Mesenchymal stem cell (in vitro differentiated cells and primary cell): ENCODE measurements at regions not wholly inside any gene's neighbourhood (a gene's known extent, or its start where the extent isn't known, plus 50 kb on each side); places are given as distances from the start of the nearest gene placed in this dataset.
A peak's percentile ranks its signal among the peaks of the same experiment; 100 is the strongest.

Experiments
- DNase-seq: peaks from one replicate; pipeline ENCODE4 v3.0.0-alpha.2; 2013
- H2AFZ ChIP-seq: one replicate; pipeline ENCODE4 v1.6.1; 2013; ENCODE audit warnings: low read depth, mild to moderate bottlenecking, control low read depth, inconsistent platforms, low read length, moderate library complexity
- H2AK5ac ChIP-seq: 2 replicates; pipeline ENCODE4 v1.6.1; 2013; ENCODE audit warnings: low read length, moderate library complexity, mild to moderate bottlenecking, inconsistent platforms; ENCODE audit not compliant: severe bottlenecking
- H2BK120ac ChIP-seq: one replicate; pipeline ENCODE4 v1.6.1; 2013; ENCODE audit warnings: low read depth, mild to moderate bottlenecking, inconsistent platforms, low read length, moderate library complexity
- H2BK12ac ChIP-seq, 2 experiments: one replicate each; pipeline ENCODE4 v1.6.1; 2013; ENCODE audit warnings: inconsistent platforms in 2 of 2, low read length in 2 of 2, mild to moderate bottlenecking in 2 of 2, moderate library complexity in 2 of 2, control low read depth in 1 of 2
- H2BK15ac ChIP-seq: one replicate; pipeline ENCODE4 v1.6.1; 2013; ENCODE audit warnings: mild to moderate bottlenecking, low read depth, inconsistent platforms; ENCODE audit not compliant: poor library complexity, severe bottlenecking
- H2BK5ac ChIP-seq: 2 replicates; pipeline ENCODE4 v1.6.1; 2013; ENCODE audit warnings: low read depth, mild to moderate bottlenecking, low read length, control low read depth, inconsistent platforms; ENCODE audit not compliant: poor library complexity, severe bottlenecking
- H3K14ac ChIP-seq, 2 experiments: one replicate each; pipeline ENCODE4 v1.6.1; 2013; ENCODE audit warnings: inconsistent platforms in 2 of 2, low read length in 2 of 2, control low read depth in 1 of 2, mild to moderate bottlenecking in 1 of 2, moderate library complexity in 1 of 2
- H3K18ac ChIP-seq, 2 experiments: one replicate each; pipeline ENCODE4 v1.6.1; 2013; ENCODE audit warnings: inconsistent platforms in 2 of 2, low read length in 2 of 2, control low read depth in 1 of 2, low read depth in 1 of 2, mild to moderate bottlenecking in 1 of 2
- H3K23ac ChIP-seq, 2 experiments: one replicate each; pipeline ENCODE4 v1.6.1; 2013; ENCODE audit warnings: inconsistent platforms in 2 of 2, low read length in 2 of 2, mild to moderate bottlenecking in 2 of 2, moderate library complexity in 2 of 2, control low read depth in 1 of 2
- H3K27ac ChIP-seq: 2 replicates; pipeline ENCODE4 v1.5.1; 2013; ENCODE audit warnings: mild to moderate bottlenecking, moderate library complexity, low read length, control low read depth, inconsistent platforms; ENCODE audit not compliant: poor library complexity, severe bottlenecking
- H3K27me3 ChIP-seq, 2 experiments: 2 replicates each; pipeline versions ENCODE4 v1.6.1 to v1.7.0; 2013; ENCODE audit warnings: low read length in 2 of 2, mild to moderate bottlenecking in 2 of 2, moderate library complexity in 2 of 2, control low read depth in 1 of 2, inconsistent platforms in 1 of 2; ENCODE audit not compliant: control insufficient read depth in 1 of 2, insufficient read depth in 1 of 2
- H3K36me3 ChIP-seq, 2 experiments: 2 replicates each; pipeline versions ENCODE4 v1.6.1 to v1.7.0; 2013; ENCODE audit warnings: low read length in 2 of 2, control low read depth in 1 of 2, inconsistent platforms in 1 of 2, low read depth in 1 of 2, mild to moderate bottlenecking in 1 of 2; ENCODE audit not compliant: insufficient read depth in 2 of 2, control insufficient read depth in 1 of 2
- H3K4ac ChIP-seq, 2 experiments: one replicate each; pipeline ENCODE4 v1.6.1; 2013; ENCODE audit warnings: inconsistent platforms in 2 of 2, low read length in 2 of 2, mild to moderate bottlenecking in 2 of 2, moderate library complexity in 2 of 2, control low read depth in 1 of 2, low read depth in 1 of 2
- H3K4me1 ChIP-seq: 2 replicates; pipeline ENCODE4 v1.6.1; 2013; ENCODE audit warnings: low read depth, low read length, control low read depth; ENCODE audit not compliant: control insufficient read depth, insufficient read depth
- H3K4me2 ChIP-seq: 2 replicates; pipeline ENCODE4 v1.6.1; 2013; ENCODE audit warnings: low read length, mild to moderate bottlenecking, inconsistent platforms; ENCODE audit not compliant: poor library complexity, severe bottlenecking
- H3K4me3 ChIP-seq, 2 experiments: 2 replicates each; pipeline versions ENCODE4 v1.5.1 to v1.7.0; 2013; ENCODE audit warnings: low read length in 2 of 2, mild to moderate bottlenecking in 2 of 2, control low read depth in 1 of 2, low read depth in 1 of 2; ENCODE audit not compliant: insufficient read depth in 1 of 2
- H3K79me1 ChIP-seq: replicated peaks from 2 replicates; pipeline ENCODE4 v1.6.1; 2013; ENCODE audit warnings: mild to moderate bottlenecking, control low read depth, low read length, inconsistent platforms; ENCODE audit not compliant: poor library complexity, severe bottlenecking
- H3K9ac ChIP-seq: 2 replicates; pipeline ENCODE4 v1.7.0; 2013; ENCODE audit warnings: mild to moderate bottlenecking, low read length, moderate library complexity
- H3K9me3 ChIP-seq: 2 replicates; pipeline ENCODE4 v1.7.0; 2013; ENCODE audit warnings: mild to moderate bottlenecking, low read length; ENCODE audit not compliant: control insufficient read depth
- H4K8ac ChIP-seq: one replicate; pipeline ENCODE4 v1.6.1; 2013; ENCODE audit warnings: inconsistent platforms, mild to moderate bottlenecking, low read length, moderate library complexity
- H4K91ac ChIP-seq: one replicate; pipeline ENCODE4 v1.6.1; 2013; ENCODE audit warnings: mild to moderate bottlenecking, low read length, inconsistent platforms
- WGBS: methylation state at CpG from one replicate; pipeline ENCODE4 v1.1.7; 2013; ENCODE audit warnings: mixed read lengths; 5-methylcytosine and 5-hydroxymethylcytosine counted together

DNA sequence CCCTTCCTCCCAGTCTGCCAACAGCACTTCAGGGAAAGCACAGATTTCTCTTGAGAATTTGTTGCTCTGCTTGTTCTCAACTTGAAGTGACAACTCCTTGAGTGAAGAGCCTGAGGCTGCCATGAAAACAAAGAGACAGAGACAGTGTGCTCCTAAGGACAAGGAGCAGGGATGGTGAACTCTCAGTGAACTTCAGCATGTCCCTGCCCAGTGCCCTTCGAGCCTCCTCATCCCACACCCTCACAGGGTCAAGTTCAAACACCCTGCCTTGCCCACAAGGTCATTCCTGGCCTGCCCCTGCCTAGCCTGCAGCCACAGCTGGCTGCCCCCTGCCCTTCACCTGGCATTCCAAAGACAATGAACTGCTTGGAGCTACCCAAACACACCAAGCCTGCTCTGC lies 343.5 kb upstream of the KLHL29 start:
- no peak overlapping the region for H3K18ac ChIP-seq
- no peaks in the 10 kb centered on the region for H3K79me1 ChIP-seq
- WGBS: 0% methylated on average over 1 of the region's 1 CpG
- no peaks in the 10 kb centered on the region for H3K36me3 ChIP-seq
- no peak overlapping the region for H2BK120ac ChIP-seq
- H3K27me3 ChIP-seq: no peaks in the 10 kb centered on the region
- no peak overlapping the region for H2AK5ac ChIP-seq
- DNase-seq: no peak
- no peak overlapping the region for H3K4ac ChIP-seq
- no peaks in the 10 kb centered on the region for H3K9me3 ChIP-seq
- no peaks in the 10 kb centered on the region for H3K4me1 ChIP-seq
- H2AFZ ChIP-seq: no peak overlapping the region
- no peak overlapping the region for H4K8ac ChIP-seq
- peak overlapping the region; percentile 55 for H3K9ac ChIP-seq
- H3K23ac ChIP-seq: no peak overlapping the region
- peak overlapping the region in 1 of 2 experiments; percentile 44 for H3K4me3 ChIP-seq
- no peak overlapping the region for H3K14ac ChIP-seq
- H3K27ac ChIP-seq: no peak overlapping the region
- no peak overlapping the region for H2BK5ac ChIP-seq
- no peak overlapping the region for H2BK15ac ChIP-seq
- no peak overlapping the region for H3K4me2 ChIP-seq
- H4K91ac ChIP-seq: no peak overlapping the region
- H2BK12ac ChIP-seq: no peak overlapping the region

GRCh38 chr2:23042216-23042906 lies 342.6 kb upstream of the KLHL29 start:
- Histone ChIP-seq H3K23ac (no peak overlapping the region), H2AK5ac (no peak overlapping the region), H3K36me3 (no peaks in the 10 kb centered on the region), H2BK5ac (no peak overlapping the region), H2BK120ac (no peak overlapping the region), H3K27me3 (no peaks in the 10 kb centered on the region), H3K27ac (no peak overlapping the region), H4K91ac (no peak overlapping the region), H3K79me1 (no peaks in the 10 kb centered on the region), H2BK12ac (no peak overlapping the region), H3K4me1 (no peaks in the 10 kb centered on the region), H2BK15ac (no peak overlapping the region), H2AFZ (no peak overlapping the region), H3K14ac (no peak overlapping the region), H3K4me3 (peak overlapping the region in 1 of 2 experiments; percentile 62), H4K8ac (no peak overlapping the region), H3K9ac (peak overlapping the region; percentile 86), H3K4me2 (no peak overlapping the region), H3K18ac (no peak overlapping the region), H3K4ac (no peak overlapping the region), H3K9me3 (no peaks in the 10 kb centered on the region)
- 61% methylated on average over 7 of the region's 7 CpGs for WGBS
- DNase-seq: no peak

- Histone ChIP-seq H2BK120ac (no peak overlapping the region), H3K4ac (no peak overlapping the region), H3K36me3 (no peaks in the 10 kb centered on the region), H2BK15ac (no peak overlapping the region), H3K4me3 (no peak overlapping the region), H3K9ac (no peak overlapping the region), H3K27ac (no peak overlapping the region), H3K14ac (no peak overlapping the region), H2AFZ (no peak overlapping the region), H4K8ac (no peak overlapping the region), H4K91ac (no peak overlapping the region), H2BK12ac (no peak overlapping the region), H3K18ac (no peak overlapping the region), H3K79me1 (no peaks in the 10 kb centered on the region), H2BK5ac (no peak overlapping the region), H3K23ac (no peak overlapping the region), H3K9me3 (no peaks in the 10 kb centered on the region), H3K4me2 (no peak overlapping the region), H2AK5ac (no peak overlapping the region), H3K27me3 (no peaks in the 10 kb centered on the region), H3K4me1 (no peaks in the 10 kb centered on the region)
- no peak for DNase-seq
- WGBS: 100% methylated on average over 2 of the region's 2 CpGs
Measured at GRCh38 chr2:23050388-23050787, 334.6 kb upstream of the KLHL29 start.

- DNase-seq: no peak
- Histone ChIP-seq H4K8ac (no peak overlapping the region), H3K4me1 (no peaks in the 10 kb centered on the region), H3K4me2 (no peak overlapping the region), H3K14ac (no peak overlapping the region), H2BK12ac (no peak overlapping the region), H3K36me3 (no peaks in the 10 kb centered on the region), H2BK15ac (no peak overlapping the region), H2BK5ac (no peak overlapping the region), H4K91ac (no peak overlapping the region), H3K18ac (no peak overlapping the region), H3K27ac (no peak overlapping the region), H3K9ac (no peak overlapping the region), H2BK120ac (no peak overlapping the region), H3K4me3 (no peak overlapping the region), H3K23ac (no peak overlapping the region), H3K27me3 (no peaks in the 10 kb centered on the region), H2AFZ (no peak overlapping the region), H2AK5ac (no peak overlapping the region), H3K9me3 (no peaks in the 10 kb centered on the region), H3K79me1 (no peaks in the 10 kb centered on the region), H3K4ac (no peak overlapping the region)
- 74% methylated on average over 1 of the region's 2 CpGs for WGBS
Measured at GRCh38 chr2:23053601-23054000, 331.4 kb upstream of the KLHL29 start.
